ENCODE measurements at regions not wholly inside any gene's neighbourhood (a gene's known extent, or its start where the extent isn't known, plus 50 kb on each side); places are given as distances from the start of the nearest gene placed in this dataset.

- no peaks in the 10 kb centered on the region for H4K20me1 ChIP-seq (ENCODE audit: insufficient read depth)
- H3K4me2 ChIP-seq (ENCODE audit: low read length) = no peak overlapping the region
- TF ChIP-seq SMC3 (conservative IDR thresholded peaks at IDR 0.05; ENCODE audit: poor library complexity) (no peak), CTCF (IDR thresholded peaks at IDR 0.05; ENCODE audit: poor library complexity, severe bottlenecking) (no peak), EP300 (conservative IDR thresholded peaks at IDR 0.05; ENCODE audit: poor library complexity, severe bottlenecking) (no peak), EZH2 (IDR thresholded peaks at IDR 0.05; ENCODE audit: borderline replicate concordance, insufficient read depth, low read length, poor library complexity, severe bottlenecking) (no peak), POLR2AphosphoS5 (IDR thresholded peaks at IDR 0.05) (no peak), TAF1 (IDR thresholded peaks at IDR 0.05; ENCODE audit: low read depth) (no peak), REST (IDR thresholded peaks at IDR 0.05; ENCODE audit: borderline replicate concordance) (no peak), RAD21 (conservative IDR thresholded peaks at IDR 0.05) (no peak), MXI1 (conservative IDR thresholded peaks at IDR 0.05; ENCODE audit: poor library complexity, severe bottlenecking) (no peak)
- H3K9ac ChIP-seq (ENCODE audit: low read length) = no peak overlapping the region
- no peaks in the 10 kb centered on the region for H3K27me3 ChIP-seq (ENCODE audit: insufficient read depth, low read depth, low read length)
- no peaks in the 10 kb centered on the region for H3K79me2 ChIP-seq (replicated peaks; ENCODE audit: insufficient read depth, low read length)
- H3K27ac ChIP-seq (ENCODE audit: low read length) = no peak overlapping the region
- H3K36me3 ChIP-seq (ENCODE audit: insufficient read depth, low read length) = no peaks in the 10 kb centered on the region
- no peak overlapping the region for H3K4me3 ChIP-seq (ENCODE audit: low read length)
- H3F3A ChIP-seq (ENCODE audit: insufficient read depth, low read length, poor library complexity, severe bottlenecking) = no peaks in the 10 kb centered on the region
- H3K9me3 ChIP-seq (ENCODE audit: low read length) = no peaks in the 10 kb centered on the region
- H3K9me2 ChIP-seq (ENCODE audit: insufficient read depth, low read length) = no peaks in the 10 kb centered on the region
- H2AFZ ChIP-seq (ENCODE audit: low read depth, low read length) = no peak overlapping the region
Observed at GRCh38 chr1:229817936-229818335, 191.9 kb downstream of the URB2 start.

GRCh38 chr1:229819091-229819490 lies 193.0 kb downstream of the URB2 start:
- Histone ChIP-seq H3K36me3 (ENCODE audit: insufficient read depth, low read length) (no peaks in the 10 kb centered on the region), H3K79me2 (replicated peaks; ENCODE audit: insufficient read depth, low read length) (no peaks in the 10 kb centered on the region), H3K9me3 (ENCODE audit: low read length) (no peaks in the 10 kb centered on the region), H3F3A (ENCODE audit: insufficient read depth, low read length, poor library complexity, severe bottlenecking) (no peaks in the 10 kb centered on the region), H3K4me3 (ENCODE audit: low read length) (no peak overlapping the region), H3K9me2 (ENCODE audit: insufficient read depth, low read length) (no peaks in the 10 kb centered on the region), H3K9ac (ENCODE audit: low read length) (no peak overlapping the region), H2AFZ (ENCODE audit: low read depth, low read length) (no peak overlapping the region), H3K4me2 (ENCODE audit: low read length) (no peak overlapping the region), H3K27me3 (ENCODE audit: insufficient read depth, low read depth, low read length) (no peaks in the 10 kb centered on the region), H3K27ac (ENCODE audit: low read length) (no peak overlapping the region), H4K20me1 (ENCODE audit: insufficient read depth) (no peaks in the 10 kb centered on the region)
- TF ChIP-seq CTCF (IDR thresholded peaks at IDR 0.05; ENCODE audit: poor library complexity, severe bottlenecking) = no peak
- no peak for TF ChIP-seq RAD21 (conservative IDR thresholded peaks at IDR 0.05)
- no peak for TF ChIP-seq REST (IDR thresholded peaks at IDR 0.05; ENCODE audit: borderline replicate concordance)
- TF ChIP-seq MXI1 (conservative IDR thresholded peaks at IDR 0.05; ENCODE audit: poor library complexity, severe bottlenecking) = no peak
- no peak for TF ChIP-seq EZH2 (IDR thresholded peaks at IDR 0.05; ENCODE audit: borderline replicate concordance, insufficient read depth, low read length, poor library complexity, severe bottlenecking)
- TF ChIP-seq SMC3 (conservative IDR thresholded peaks at IDR 0.05; ENCODE audit: poor library complexity) = no peak
- TF ChIP-seq EP300 (conservative IDR thresholded peaks at IDR 0.05; ENCODE audit: poor library complexity, severe bottlenecking) = no peak
- no peak for TF ChIP-seq TAF1 (IDR thresholded peaks at IDR 0.05; ENCODE audit: low read depth)
- TF ChIP-seq POLR2AphosphoS5 (IDR thresholded peaks at IDR 0.05) = no peak
